ENCODE measurements at regions not wholly inside any gene's neighbourhood (a gene's known extent, or its start where the extent isn't known, plus 50 kb on each side); places are given as distances from the start of the nearest gene placed in this dataset.
A peak's percentile ranks its signal among the peaks of the same experiment; 100 is the strongest.

DNA sequence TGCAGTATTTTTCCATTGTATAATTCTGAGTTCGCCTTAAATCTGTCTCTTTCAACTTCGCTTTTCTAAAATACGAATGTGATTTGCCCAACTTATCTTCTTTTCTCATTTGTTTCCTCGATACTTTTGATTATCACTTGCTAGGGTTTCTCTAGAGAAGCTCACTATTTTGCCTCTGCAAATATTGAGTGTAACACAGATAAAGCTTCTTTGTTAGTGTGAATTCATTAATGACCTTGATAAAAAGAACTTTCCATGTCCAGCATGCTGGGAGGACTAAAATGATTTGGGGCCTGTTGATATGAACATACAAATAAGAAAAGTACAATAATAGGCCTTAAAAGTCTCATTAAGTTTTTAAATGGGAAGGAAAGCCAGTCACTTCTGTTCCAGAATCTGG lies 303.3 kb downstream of the MAP2K6 start:
- no peak for ATAC-seq
- H3K4me1 ChIP-seq = peaks cover 0 to 19% (median 2%) of the 10 kb centered on the region in 3 donors
- no peaks in the 10 kb centered on the region for H3K9me3 ChIP-seq
- peak overlapping the region in 1 of 4 donors; percentile 46 for H3K27ac ChIP-seq
- no peak overlapping the region for H3K4me3 ChIP-seq
- no peaks in the 10 kb centered on the region for H3K36me3 ChIP-seq
- H3K27me3 ChIP-seq = no peaks in the 10 kb centered on the region
- TF ChIP-seq EP300 (IDR thresholded peaks at IDR 0.05) (no peak), POLR2A (IDR thresholded peaks at IDR 0.05) (no peak), POLR2AphosphoS5 (IDR thresholded peaks at IDR 0.05) (no peak)
- TF ChIP-seq, protein P1, sequence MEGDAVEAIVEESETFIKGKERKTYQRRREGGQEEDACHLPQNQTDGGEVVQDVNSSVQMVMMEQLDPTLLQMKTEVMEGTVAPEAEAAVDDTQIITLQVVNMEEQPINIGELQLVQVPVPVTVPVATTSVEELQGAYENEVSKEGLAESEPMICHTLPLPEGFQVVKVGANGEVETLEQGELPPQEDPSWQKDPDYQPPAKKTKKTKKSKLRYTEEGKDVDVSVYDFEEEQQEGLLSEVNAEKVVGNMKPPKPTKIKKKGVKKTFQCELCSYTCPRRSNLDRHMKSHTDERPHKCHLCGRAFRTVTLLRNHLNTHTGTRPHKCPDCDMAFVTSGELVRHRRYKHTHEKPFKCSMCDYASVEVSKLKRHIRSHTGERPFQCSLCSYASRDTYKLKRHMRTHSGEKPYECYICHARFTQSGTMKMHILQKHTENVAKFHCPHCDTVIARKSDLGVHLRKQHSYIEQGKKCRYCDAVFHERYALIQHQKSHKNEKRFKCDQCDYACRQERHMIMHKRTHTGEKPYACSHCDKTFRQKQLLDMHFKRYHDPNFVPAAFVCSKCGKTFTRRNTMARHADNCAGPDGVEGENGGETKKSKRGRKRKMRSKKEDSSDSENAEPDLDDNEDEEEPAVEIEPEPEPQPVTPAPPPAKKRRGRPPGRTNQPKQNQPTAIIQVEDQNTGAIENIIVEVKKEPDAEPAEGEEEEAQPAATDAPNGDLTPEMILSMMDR (IDR thresholded peaks at IDR 0.05) = no peak
- WGBS, 2 donors (ENCODE audit: low coverage in 1 of 2) = 67 to 100% methylated on average over 3 to 4 of the region's 4 CpGs

DNA sequence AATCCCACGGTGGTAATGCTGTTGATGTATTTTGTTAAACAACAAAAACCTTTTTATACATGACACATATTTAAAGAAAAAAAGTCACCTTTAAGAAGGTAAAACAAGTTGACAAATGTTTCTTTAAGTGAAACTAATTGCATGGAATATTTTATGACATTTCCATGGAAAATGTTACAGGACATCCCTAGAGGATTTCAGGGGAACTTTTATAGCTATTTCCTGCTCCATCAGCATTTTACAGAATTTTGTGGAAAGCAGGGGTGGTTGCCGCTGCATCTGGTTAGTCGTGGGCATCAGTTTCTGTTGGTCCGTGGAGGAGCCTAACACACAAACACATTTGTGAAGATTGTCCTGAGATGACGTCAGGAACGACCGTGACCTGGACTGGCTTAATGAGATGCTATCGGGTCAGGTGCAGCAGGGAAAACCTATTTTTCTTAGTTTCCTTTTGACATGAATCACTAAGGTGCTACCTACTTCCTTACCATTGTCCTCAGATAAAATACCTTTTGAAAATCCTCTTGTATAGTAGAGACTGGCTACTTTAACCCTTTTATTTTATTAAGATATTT lies 305.1 kb downstream of the MAP2K6 start:
- no peak overlapping the region for H3K4me3 ChIP-seq
- no peak for ATAC-seq

DNA sequence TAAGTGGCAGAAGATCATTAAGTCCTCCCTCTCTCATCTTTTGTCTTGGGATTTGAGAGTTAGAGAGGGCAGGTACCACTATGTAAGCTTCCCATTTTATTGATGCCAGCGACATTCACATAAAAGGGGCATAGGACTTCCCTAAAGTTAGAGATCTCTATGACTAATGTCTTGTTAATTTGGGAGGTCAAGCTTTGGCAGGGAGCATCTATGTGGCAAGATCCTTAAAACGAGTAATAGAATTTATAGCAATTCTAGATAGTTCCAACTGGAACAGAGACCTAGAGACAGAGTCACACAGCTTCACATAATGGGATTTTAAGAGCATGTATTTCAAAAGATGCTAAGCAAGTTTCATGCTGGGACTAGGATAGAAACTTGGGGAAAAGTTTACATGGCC lies 308.0 kb downstream of the MAP2K6 start:
- peaks cover 0 to 5% (median 1%) of the 10 kb centered on the region in 3 donors for H3K4me1 ChIP-seq
- H3K27me3 ChIP-seq = no peaks in the 10 kb centered on the region
- ATAC-seq = no peak
- no peak overlapping the region for H3K27ac ChIP-seq
- TF ChIP-seq POLR2AphosphoS5 (IDR thresholded peaks at IDR 0.05) (no peak), EP300 (IDR thresholded peaks at IDR 0.05) (no peak), POLR2A (IDR thresholded peaks at IDR 0.05) (no peak)
- TF ChIP-seq, protein P1 (IDR thresholded peaks at IDR 0.05) = no peak
- no peaks in the 10 kb centered on the region for H3K9me3 ChIP-seq
- H3K4me3 ChIP-seq = no peak overlapping the region
- no peaks in the 10 kb centered on the region for H3K36me3 ChIP-seq
- 53 to 80% methylated on average over 1 to 2 of the region's 2 CpGs for WGBS, 2 donors (ENCODE audit: low coverage in 1 of 2)

More for the DNA sequence above, 305.1 kb downstream of the MAP2K6 start:
- peaks cover 0 to 19% (median 2%) of the 10 kb centered on the region in 3 donors for H3K4me1 ChIP-seq
- no peaks in the 10 kb centered on the region for H3K27me3 ChIP-seq
- TF ChIP-seq POLR2AphosphoS5 (IDR thresholded peaks at IDR 0.05) (no peak), POLR2A (IDR thresholded peaks at IDR 0.05) (no peak), EP300 (IDR thresholded peaks at IDR 0.05) (no peak)
- TF ChIP-seq, protein P1 (IDR thresholded peaks at IDR 0.05) = no peak
- H3K9me3 ChIP-seq = no peaks in the 10 kb centered on the region
- no peaks in the 10 kb centered on the region for H3K36me3 ChIP-seq
- 75 to 78% methylated on average over 8 of the region's 8 CpGs for WGBS, 2 donors (ENCODE audit: low coverage in 1 of 2)
- no peak overlapping the region for H3K27ac ChIP-seq

DNA sequence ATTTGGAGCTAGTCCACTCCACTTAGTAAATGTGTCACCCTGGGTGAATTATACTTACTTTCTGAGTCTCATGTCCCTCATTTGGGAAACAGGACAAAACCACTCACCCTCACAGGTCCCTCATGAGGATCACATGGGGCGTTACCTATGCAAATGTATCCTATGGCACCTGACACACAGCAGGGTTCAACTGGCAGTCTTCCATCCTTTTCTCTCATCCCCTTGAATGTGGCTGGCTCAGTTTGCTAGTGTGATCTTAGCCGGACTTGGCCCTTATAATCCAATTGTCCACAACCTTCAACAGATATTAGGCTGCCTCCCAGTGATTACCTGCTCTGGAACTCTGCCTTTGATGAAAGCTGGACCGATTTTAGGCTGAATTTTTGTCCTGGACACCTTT lies 308.8 kb downstream of the MAP2K6 start:
- H3K4me3 ChIP-seq = no peak overlapping the region
- H3K9me3 ChIP-seq = no peaks in the 10 kb centered on the region
- peaks cover 0 to 3% (median 0%) of the 10 kb centered on the region in 3 donors for H3K4me1 ChIP-seq
- no peak for ATAC-seq
- 87 to 94% methylated on average over 2 to 3 of the region's 3 CpGs for WGBS, 2 donors (ENCODE audit: low coverage in 1 of 2)
- no peaks in the 10 kb centered on the region for H3K36me3 ChIP-seq
- no peak overlapping the region for H3K27ac ChIP-seq
- TF ChIP-seq POLR2AphosphoS5 (IDR thresholded peaks at IDR 0.05) (no peak), EP300 (IDR thresholded peaks at IDR 0.05) (no peak)
- TF ChIP-seq, protein P1 (IDR thresholded peaks at IDR 0.05) = no peak
- H3K27me3 ChIP-seq = no peaks in the 10 kb centered on the region

DNA sequence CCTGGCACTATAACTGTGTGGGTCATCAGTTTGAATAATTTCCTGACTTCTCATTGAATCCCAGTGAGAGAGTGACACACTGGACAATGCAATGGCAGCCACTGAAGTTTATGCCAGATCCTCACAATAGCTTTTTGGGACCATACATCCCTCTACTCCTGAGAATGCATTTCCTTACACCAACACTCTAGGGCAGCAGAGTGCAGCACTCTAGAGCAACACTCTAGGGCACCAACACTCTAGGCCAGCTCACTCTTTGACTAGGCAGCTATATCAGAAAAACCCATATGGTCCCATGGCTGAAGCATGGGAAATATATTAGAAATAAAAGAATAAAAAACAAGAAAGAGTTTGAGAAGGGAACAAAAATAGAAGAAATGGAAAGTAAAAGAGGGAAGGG lies 309.2 kb downstream of the MAP2K6 start:
- no peak overlapping the region for H3K4me3 ChIP-seq
- H3K27me3 ChIP-seq = no peaks in the 10 kb centered on the region
- H3K4me1 ChIP-seq = peaks cover 0 to 8% (median 0%) of the 10 kb centered on the region in 3 donors
- TF ChIP-seq POLR2A (IDR thresholded peaks at IDR 0.05) = no peak
- no peak for TF ChIP-seq POLR2AphosphoS5 (IDR thresholded peaks at IDR 0.05)
- no peak for TF ChIP-seq EP300 (IDR thresholded peaks at IDR 0.05)
- no peak overlapping the region for H3K27ac ChIP-seq
- H3K9me3 ChIP-seq = no peaks in the 10 kb centered on the region
- no peak for ATAC-seq
- no peaks in the 10 kb centered on the region for H3K36me3 ChIP-seq

Measured in gastroesophageal sphincter (tissue), 4 donors.